ENCODE measurements at regions not wholly inside any gene's neighbourhood (a gene's known extent, or its start where the extent isn't known, plus 50 kb on each side); places are given as distances from the start of the nearest gene placed in this dataset.

DNA sequence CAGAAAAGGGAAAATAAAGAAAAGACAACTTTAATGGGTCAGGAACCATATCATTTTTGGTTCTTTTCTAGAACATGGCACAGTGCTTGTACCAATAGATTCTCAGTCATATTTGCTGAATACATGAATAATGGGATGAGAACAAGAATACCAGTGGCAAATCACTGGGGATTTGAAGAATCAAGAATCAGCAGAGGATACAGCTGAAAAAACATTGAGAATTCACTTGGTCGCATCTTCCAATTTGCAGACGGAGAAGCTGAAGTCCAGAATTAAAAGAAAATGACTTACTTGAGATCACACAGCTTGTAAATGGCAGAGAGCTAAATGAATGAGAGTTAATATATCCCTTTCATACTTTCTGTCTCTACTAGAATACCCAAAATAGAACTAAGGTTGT is 362.2 kb downstream of the RAD51AP2 start:
- TF ChIP-seq, protein P1, sequence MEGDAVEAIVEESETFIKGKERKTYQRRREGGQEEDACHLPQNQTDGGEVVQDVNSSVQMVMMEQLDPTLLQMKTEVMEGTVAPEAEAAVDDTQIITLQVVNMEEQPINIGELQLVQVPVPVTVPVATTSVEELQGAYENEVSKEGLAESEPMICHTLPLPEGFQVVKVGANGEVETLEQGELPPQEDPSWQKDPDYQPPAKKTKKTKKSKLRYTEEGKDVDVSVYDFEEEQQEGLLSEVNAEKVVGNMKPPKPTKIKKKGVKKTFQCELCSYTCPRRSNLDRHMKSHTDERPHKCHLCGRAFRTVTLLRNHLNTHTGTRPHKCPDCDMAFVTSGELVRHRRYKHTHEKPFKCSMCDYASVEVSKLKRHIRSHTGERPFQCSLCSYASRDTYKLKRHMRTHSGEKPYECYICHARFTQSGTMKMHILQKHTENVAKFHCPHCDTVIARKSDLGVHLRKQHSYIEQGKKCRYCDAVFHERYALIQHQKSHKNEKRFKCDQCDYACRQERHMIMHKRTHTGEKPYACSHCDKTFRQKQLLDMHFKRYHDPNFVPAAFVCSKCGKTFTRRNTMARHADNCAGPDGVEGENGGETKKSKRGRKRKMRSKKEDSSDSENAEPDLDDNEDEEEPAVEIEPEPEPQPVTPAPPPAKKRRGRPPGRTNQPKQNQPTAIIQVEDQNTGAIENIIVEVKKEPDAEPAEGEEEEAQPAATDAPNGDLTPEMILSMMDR (IDR thresholded peaks at IDR 0.05) = no peak
- TF ChIP-seq SIN3A (IDR thresholded peaks at IDR 0.05; ENCODE audit: borderline replicate concordance, insufficient read depth, low read depth, low read length) = no peak
- no peak for TF ChIP-seq POLR2AphosphoS5 (IDR thresholded peaks at IDR 0.05; ENCODE audit: low read depth, low read length)

All from Panc1 (cell line).